HepG2 (cell line): ENCODE measurements at regions not wholly inside any gene's neighbourhood (a gene's known extent, or its start where the extent isn't known, plus 50 kb on each side); places are given as distances from the start of the nearest gene placed in this dataset.
A peak's percentile ranks its signal among the peaks of the same experiment; 100 is the strongest.

Source experiments
- ATAC-seq: fragments of 200-7000 bp; cut with Tn5 transposase; 3 replicates; pipeline ENCODE4 v1.9.1; 2020; ENCODE audit warnings: mild to moderate bottlenecking, moderate library complexity
- BruUV-seq: library from RNA; stranded (reverse); fragments of 400-500 nt; replicated peaks from 2 replicates; lab custom pipeline; 2021; lab: Mats Ljungman, UMichigan
- CTCF ChIA-PET: fragments of 300-600 bp; formaldehyde crosslinking; extraction: SDS; loops from one replicate; lab custom pipeline; 2021; ENCODE audit warnings: low total read pairs, inconsistent platforms, low intra/inter-chr PET ratio; lab: Yijun Ruan, JAX
- POLR2A ChIA-PET: fragments of 350-600 bp; sonication (Branson Sonifier 250); formaldehyde crosslinking; loops from one replicate; lab custom pipeline; 2020; ENCODE audit warnings: antibody characterized with exemption, inconsistent platforms; lab: Yijun Ruan, JAX
- DNase-seq: peaks from one replicate; pipeline ENCODE4 v3.0.0-alpha.2; 2015; ENCODE audit warnings: low spot score
- FAIRE-seq: peaks from 3 replicates; lab custom pipeline; 2011; peaks lifted over from hg19 to GRCh38; lab: Jason Lieb, UNC
- H2AFZ ChIP-seq: one replicate; pipeline ENCODE4 v1.6.1; 2011; ENCODE audit warnings: low read length, inconsistent platforms
- H3K27ac ChIP-seq: fragments of 300-600 bp; 3 replicates; pipeline ENCODE4 v1.8.0; 2011; ENCODE audit warnings: mixed run types, mild to moderate bottlenecking, mixed read lengths, low read length, inconsistent platforms; ENCODE audit not compliant: insufficient read depth; ENCODE audit errors: extremely low read length
- H3K27me3 ChIP-seq, 2 experiments: fragments of 200-600 bp in 1 of 2; 2 replicates in 1 of 2; 3 replicates in 1 of 2; pipeline versions ENCODE4 v1.6.0 to v1.8.0; 2011; ENCODE audit warnings: low read length in 2 of 2, mild to moderate bottlenecking in 2 of 2, moderate library complexity in 2 of 2, inconsistent platforms in 1 of 2; ENCODE audit not compliant: insufficient read depth in 2 of 2, control insufficient read depth in 1 of 2
- H3K36me3 ChIP-seq, 2 experiments: fragments of 200-600 bp in 1 of 2; replicated peaks in 1 of 2; 2 replicates in 1 of 2; 3 replicates in 1 of 2; pipeline versions ENCODE4 v1.5.1 to v1.8.0; 2011; ENCODE audit warnings: low read length in 2 of 2, inconsistent platforms in 1 of 2; ENCODE audit not compliant: insufficient read depth in 2 of 2, control insufficient read depth in 1 of 2
- H3K4me1 ChIP-seq: 2 replicates; pipeline ENCODE4 v1.5.1; 2012; ENCODE audit warnings: low read length, inconsistent platforms; ENCODE audit not compliant: insufficient read depth
- H3K4me2 ChIP-seq: 2 replicates; pipeline ENCODE4 v1.6.0; 2011; ENCODE audit warnings: low read depth, low read length, inconsistent platforms
- H3K4me3 ChIP-seq, 3 experiments: fragments of 200-600 bp in 1 of 3; sonication (generic), shearing (Covaris generic) in 1 of 3; replicated peaks in 1 of 3; 2 replicates each; pipeline ENCODE4 v1.5.1; 2011 to 2016; ENCODE audit warnings: low read length in 3 of 3, inconsistent platforms in 2 of 3, low read depth in 2 of 3, mild to moderate bottlenecking in 2 of 3, control low read depth in 1 of 3, mixed read lengths in 1 of 3; ENCODE audit not compliant: insufficient read depth in 1 of 3
- H3K79me2 ChIP-seq: one replicate; pipeline ENCODE4 v1.6.1; 2011; ENCODE audit warnings: low read length, inconsistent platforms; ENCODE audit not compliant: insufficient read depth
- H3K9ac ChIP-seq: 2 replicates; pipeline ENCODE4 v1.6.0; 2011; ENCODE audit warnings: mild to moderate bottlenecking, low read depth, low read length, inconsistent platforms; ENCODE audit not compliant: insufficient read depth
- H3K9me3 ChIP-seq: 2 replicates; pipeline ENCODE4 v1.5.1; 2012; ENCODE audit warnings: mild to moderate bottlenecking, low read length
- H4K20me1 ChIP-seq: 2 replicates; pipeline ENCODE4 v1.6.0; 2011; ENCODE audit warnings: inconsistent platforms, mild to moderate bottlenecking, low read length, moderate library complexity; ENCODE audit not compliant: insufficient read depth
- MTA3 ChIP-seq: sonication (generic); formaldehyde crosslinking; IDR thresholded peaks from 2 replicates; pipeline ENCODE4 v1.4.0; 2020; ENCODE audit warnings: missing genetic modification reagents
- XBP1 ChIP-seq: sonication (generic); formaldehyde crosslinking; IDR thresholded peaks from 2 replicates; pipeline ENCODE4 v1.5.0; 2020; ENCODE audit warnings: missing genetic modification reagents
- ZBTB42 ChIP-seq: sonication (generic); formaldehyde crosslinking; IDR thresholded peaks from 2 replicates; pipeline ENCODE4 v1.5.0; 2020; ENCODE audit warnings: mild to moderate bottlenecking, missing genetic modification reagents
- ZNF121 ChIP-seq: sonication (generic); formaldehyde crosslinking; IDR thresholded peaks from 2 replicates; pipeline ENCODE4 v1.5.0; 2020; ENCODE audit warnings: mild to moderate bottlenecking, missing genetic modification reagents
- ZNF205 ChIP-seq: IDR thresholded peaks from 2 replicates; pipeline ENCODE4 v1.6.1; 2018; ENCODE audit warnings: missing biosample characterization, missing genetic modification reagents
- ZNF34 ChIP-seq: sonication (generic); formaldehyde crosslinking; IDR thresholded peaks from 2 replicates; pipeline ENCODE4 v1.4.0; 2020; ENCODE audit warnings: mild to moderate bottlenecking, missing genetic modification reagents, borderline replicate concordance
- ZNF773 ChIP-seq: sonication (generic); formaldehyde crosslinking; IDR thresholded peaks from 2 replicates; pipeline ENCODE4 v1.4.0; 2020; ENCODE audit warnings: missing genetic modification reagents, borderline replicate concordance
- WGBS: methylation state at CpG from one replicate; pipeline ENCODE4 v1.1.6; 2017; ENCODE audit warnings: low lambda C conversion rate; 5-methylcytosine and 5-hydroxymethylcytosine counted together
- in situ Hi-C: cut with HindIII; loops from 2 replicates; pipeline ENCODE4 v1.10.0; 2017; ENCODE audit warnings: low pct_unique_long_range_greater_than_20kb; ENCODE audit not compliant: extremely low pct_ligation_motif_present
- intact Hi-C: fragments of 100-400 bp; cut with micrococcal nuclease; formaldehyde crosslinking; loops from one replicate; pipeline ENCODE4 v1.10.0; 2022; ENCODE audit not compliant: unreplicated experiment
- TF ChIP-seq, protein P1 (sequence below): sonication (generic); formaldehyde crosslinking; IDR thresholded peaks from 2 replicates; pipeline ENCODE4 v1.5.0; 2020; ENCODE audit warnings: mild to moderate bottlenecking, missing genetic modification reagents
- TF ChIP-seq, protein P2 (sequence below): sonication (generic); formaldehyde crosslinking; IDR thresholded peaks from 2 replicates; pipeline ENCODE4 v1.8.1; 2023; ENCODE audit warnings: mild to moderate bottlenecking, moderate library complexity, missing genetic modification reagents
- TF ChIP-seq, protein P3 (sequence below): IDR thresholded peaks from 2 replicates; pipeline ENCODE4 v1.6.1; 2018; ENCODE audit warnings: missing genetic modification reagents

DNA sequence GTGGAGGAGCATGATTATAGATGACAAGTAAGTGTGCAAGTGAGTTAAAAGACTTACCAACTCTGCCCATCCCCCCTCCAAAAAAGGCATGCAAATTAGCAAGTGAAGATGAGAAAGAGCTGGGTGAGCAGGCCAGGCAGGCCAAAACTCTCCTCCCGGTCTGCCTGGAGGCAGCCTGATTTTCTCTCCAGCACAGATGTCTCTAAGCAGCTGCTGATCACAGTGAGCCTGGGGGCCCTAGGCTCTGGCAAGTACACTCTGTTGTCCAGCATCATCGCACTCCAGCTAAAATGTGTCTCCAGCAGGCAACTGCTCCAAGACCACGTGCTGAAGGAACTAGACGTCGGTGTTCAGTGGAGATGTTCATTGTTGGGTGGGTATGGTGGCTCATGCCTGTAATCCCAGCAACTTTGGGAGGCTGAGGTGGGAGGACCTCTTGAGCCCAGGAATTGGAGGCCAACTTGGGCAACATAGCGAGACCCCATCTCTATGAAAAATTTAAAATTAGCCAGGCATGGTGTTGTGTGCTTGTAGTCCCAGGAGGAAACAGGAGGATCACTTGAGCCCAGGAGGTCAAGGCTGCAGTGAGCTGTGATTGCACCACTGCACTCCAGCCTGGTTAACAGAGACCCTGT lies 56.7 kb upstream of the PUM1 start:
- no peak overlapping the region for H2AFZ ChIP-seq
- ATAC-seq = no peak; the same call in 1 of the 3 replicates
- WGBS = 39% methylated on average over 6 of the region's 6 CpGs
- no peak overlapping the region for H3K4me2 ChIP-seq
- intact Hi-C loops = no loop called here
- no peak overlapping the region for H3K9ac ChIP-seq
- H4K20me1 ChIP-seq = no peaks in the 10 kb centered on the region
- no peaks in the 10 kb centered on the region for H3K79me2 ChIP-seq
- in situ Hi-C loops = no loop called here
- BruUV-seq = no TSS peak
- H3K4me1 ChIP-seq = peaks cover 12% of the 10 kb centered on the region; the same call in 1 of the 2 replicates
- POLR2A ChIA-PET = no interaction called here
- TF ChIP-seq, protein P1, sequence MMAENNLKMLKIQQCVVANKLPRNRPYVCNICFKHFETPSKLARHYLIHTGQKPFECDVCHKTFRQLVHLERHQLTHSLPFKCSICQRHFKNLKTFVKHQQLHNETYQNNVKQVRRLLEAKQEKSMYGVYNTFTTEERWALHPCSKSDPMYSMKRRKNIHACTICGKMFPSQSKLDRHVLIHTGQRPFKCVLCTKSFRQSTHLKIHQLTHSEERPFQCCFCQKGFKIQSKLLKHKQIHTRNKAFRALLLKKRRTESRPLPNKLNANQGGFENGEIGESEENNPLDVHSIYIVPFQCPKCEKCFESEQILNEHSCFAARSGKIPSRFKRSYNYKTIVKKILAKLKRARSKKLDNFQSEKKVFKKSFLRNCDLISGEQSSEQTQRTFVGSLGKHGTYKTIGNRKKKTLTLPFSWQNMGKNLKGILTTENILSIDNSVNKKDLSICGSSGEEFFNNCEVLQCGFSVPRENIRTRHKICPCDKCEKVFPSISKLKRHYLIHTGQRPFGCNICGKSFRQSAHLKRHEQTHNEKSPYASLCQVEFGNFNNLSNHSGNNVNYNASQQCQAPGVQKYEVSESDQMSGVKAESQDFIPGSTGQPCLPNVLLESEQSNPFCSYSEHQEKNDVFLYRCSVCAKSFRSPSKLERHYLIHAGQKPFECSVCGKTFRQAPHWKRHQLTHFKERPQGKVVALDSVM (CRISPR knock-in tag) = peak; percentile 68; the same call in 1 of the 2 replicates
- TF ChIP-seq, protein P2, sequence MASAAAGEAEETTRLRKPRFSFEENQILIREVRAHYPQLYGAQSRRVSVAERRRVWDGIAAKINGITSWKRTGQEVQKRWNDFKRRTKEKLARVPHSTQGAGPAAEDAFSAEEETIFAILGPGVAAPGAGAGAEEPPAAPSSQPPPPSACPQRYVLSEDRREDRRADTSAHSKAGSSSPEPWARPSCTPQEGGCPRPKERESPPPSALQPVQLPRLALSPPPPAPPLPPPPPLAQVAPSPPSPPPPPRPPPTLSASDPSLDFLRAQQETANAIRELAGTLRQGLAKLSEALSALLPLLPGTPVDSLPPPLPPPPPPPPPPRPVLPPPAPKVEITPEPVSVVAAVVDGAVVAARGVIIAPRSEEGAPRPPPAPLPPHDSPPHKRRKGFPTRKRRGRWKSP (CRISPR knock-in tag) = no peak
- 0 out of 2 replicates have a peak, but pooled peaks have one; percentile 43 for TF ChIP-seq ZNF121 (CRISPR knock-in tag)
- H3K27me3 ChIP-seq = peaks cover 0 to 4% of the 10 kb centered on the region in 2 experiments; a peak in 1 of 5 replicates
- no peak overlapping the region for H3K27ac ChIP-seq
- DNase-seq = no peak
- H3K4me3 ChIP-seq = no peak overlapping the region
- FAIRE-seq = no peak
- H3K9me3 ChIP-seq = no peaks in the 10 kb centered on the region
- CTCF ChIA-PET = no interaction called here
- no peaks in the 10 kb centered on the region for H3K36me3 ChIP-seq

GRCh38 chr1:31120783-31121180 lies 55.3 kb upstream of the PUM1 start:
- intact Hi-C loops = no loop called here
- no peak for ATAC-seq
- WGBS = 76% methylated on average over 3 of the region's 3 CpGs
- H3K4me3 ChIP-seq = no peak overlapping the region
- TF ChIP-seq, protein P3, sequence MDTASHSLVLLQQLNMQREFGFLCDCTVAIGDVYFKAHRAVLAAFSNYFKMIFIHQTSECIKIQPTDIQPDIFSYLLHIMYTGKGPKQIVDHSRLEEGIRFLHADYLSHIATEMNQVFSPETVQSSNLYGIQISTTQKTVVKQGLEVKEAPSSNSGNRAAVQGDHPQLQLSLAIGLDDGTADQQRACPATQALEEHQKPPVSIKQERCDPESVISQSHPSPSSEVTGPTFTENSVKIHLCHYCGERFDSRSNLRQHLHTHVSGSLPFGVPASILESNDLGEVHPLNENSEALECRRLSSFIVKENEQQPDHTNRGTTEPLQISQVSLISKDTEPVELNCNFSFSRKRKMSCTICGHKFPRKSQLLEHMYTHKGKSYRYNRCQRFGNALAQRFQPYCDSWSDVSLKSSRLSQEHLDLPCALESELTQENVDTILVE = no peak
- no peak for TF ChIP-seq ZNF34 (CRISPR knock-in tag)
- TF ChIP-seq ZBTB42 = no peak
- no peak for TF ChIP-seq MTA3
- no peak for TF ChIP-seq ZNF205 (CRISPR knock-in tag)
- TF ChIP-seq XBP1 (CRISPR knock-in tag) = no peak
- TF ChIP-seq ZNF773 (CRISPR knock-in tag) = no peak
- TF ChIP-seq, all 625 proteins: peak for 0
- ChIA-PET CTCF (no interaction called here), POLR2A (no interaction called here)
- in situ Hi-C loops = no loop called here
- H2AFZ ChIP-seq = no peak overlapping the region
- H3K9me3 ChIP-seq = no peaks in the 10 kb centered on the region
- H3K4me2 ChIP-seq = no peak overlapping the region
- peaks cover 12% of the 10 kb centered on the region; the same call in 1 of the 2 replicates for H3K4me1 ChIP-seq
- H3K27ac ChIP-seq = no peak overlapping the region
- BruUV-seq = no TSS peak
- no peaks in the 10 kb centered on the region for H3K79me2 ChIP-seq
- no peak overlapping the region for H3K9ac ChIP-seq
- no peak for DNase-seq
- no peaks in the 10 kb centered on the region for H3K36me3 ChIP-seq
- 0 out of 5 replicates have a peak, but pooled peaks cover 0 to 4% of the 10 kb centered on the region in 2 experiments for H3K27me3 ChIP-seq
- FAIRE-seq = no peak
- H4K20me1 ChIP-seq = no peaks in the 10 kb centered on the region
